HAP-1 (cell line): ENCODE measurements at regions not wholly inside any gene's neighbourhood (a gene's known extent, or its start where the extent isn't known, plus 50 kb on each side); places are given as distances from the start of the nearest gene placed in this dataset.

Experiments
- DNase-seq, 2 experiments: peaks; one replicate each; pipeline ENCODE4 v3.0.0-alpha.2; 2016 to 2020; ENCODE audit warnings: low spot score in 2 of 2
- H3K27me3 ChIP-seq: fragments of 250-450 bp; sonication (Bioruptor Pico); 2 replicates; pipeline ENCODE4 v1.5.1; 2020; ENCODE audit warnings: low read depth, mild to moderate bottlenecking, moderate library complexity
- H3K36me3 ChIP-seq: fragments of 250-450 bp; sonication (Bioruptor Pico); replicated peaks from 2 replicates; pipeline ENCODE4 v1.5.1; 2020; ENCODE audit warnings: mild to moderate bottlenecking
- H3K4me1 ChIP-seq: fragments of 250-450 bp; sonication (Bioruptor Pico); 2 replicates; pipeline ENCODE4 v1.5.1; 2020; ENCODE audit warnings: mild to moderate bottlenecking
- H3K4me3 ChIP-seq: fragments of 250-450 bp; sonication (Bioruptor Pico); 2 replicates; pipeline ENCODE4 v1.5.1; 2020; ENCODE audit warnings: mild to moderate bottlenecking, moderate library complexity
- H3K9me3 ChIP-seq: fragments of 250-450 bp; sonication (Bioruptor Pico); 2 replicates; pipeline ENCODE4 v1.5.1; 2020; ENCODE audit warnings: mild to moderate bottlenecking, moderate library complexity
- in situ Hi-C: fragments of 300-500 bp; cut with MboI; formaldehyde crosslinking; loops from 3 replicates; pipeline ENCODE4 v1.14.3; 2020; ENCODE audit warnings: low sequenced_read_pairs, inconsistent platforms, mixed read lengths

DNA sequence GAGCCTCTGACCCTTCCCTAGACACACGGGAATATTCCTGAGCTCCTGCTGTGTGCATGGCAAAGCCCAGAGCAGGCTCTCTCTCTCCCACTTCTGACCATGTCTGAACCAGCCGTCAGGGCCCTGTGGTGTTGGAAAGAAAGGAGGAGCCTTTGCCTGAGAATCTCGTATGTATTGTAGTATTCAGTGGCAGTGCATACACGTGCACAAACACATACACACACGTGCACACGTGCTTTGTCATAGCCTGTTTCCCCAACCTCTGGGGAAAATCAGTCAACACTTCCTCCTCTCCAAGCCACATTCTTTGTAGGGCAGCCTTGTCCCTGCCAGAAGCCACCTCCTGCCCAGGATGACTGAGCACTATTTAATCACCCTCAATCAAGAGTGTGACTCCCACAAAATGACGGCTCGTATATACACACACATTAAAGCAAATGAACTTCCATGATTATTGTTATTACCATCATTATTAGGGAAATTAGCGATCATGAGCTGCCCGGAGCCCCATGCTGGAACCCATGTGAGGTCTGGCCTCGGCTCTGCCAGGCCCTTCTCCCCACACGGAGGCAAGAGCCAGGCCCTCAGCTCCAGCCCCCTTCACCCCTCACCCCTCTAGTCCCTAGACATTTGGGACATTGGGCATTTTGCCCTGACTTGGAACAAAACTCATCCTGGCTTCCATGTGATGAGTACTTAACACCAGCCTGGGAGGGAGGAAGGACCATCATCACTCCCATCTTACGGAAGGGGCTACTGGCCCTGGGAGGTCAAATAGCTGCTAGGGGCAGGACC is 331.9 kb downstream of the NPHP4 start:
- no peaks in the 10 kb centered on the region for H3K9me3 ChIP-seq
- H3K36me3 ChIP-seq, result no peaks in the 10 kb centered on the region
- in situ Hi-C loops, result no loop called here
- H3K27me3 ChIP-seq, result no peaks in the 10 kb centered on the region
- H3K4me1 ChIP-seq, result no peaks in the 10 kb centered on the region
- no peak overlapping the region for H3K4me3 ChIP-seq
- DNase-seq, result no peak

DNA sequence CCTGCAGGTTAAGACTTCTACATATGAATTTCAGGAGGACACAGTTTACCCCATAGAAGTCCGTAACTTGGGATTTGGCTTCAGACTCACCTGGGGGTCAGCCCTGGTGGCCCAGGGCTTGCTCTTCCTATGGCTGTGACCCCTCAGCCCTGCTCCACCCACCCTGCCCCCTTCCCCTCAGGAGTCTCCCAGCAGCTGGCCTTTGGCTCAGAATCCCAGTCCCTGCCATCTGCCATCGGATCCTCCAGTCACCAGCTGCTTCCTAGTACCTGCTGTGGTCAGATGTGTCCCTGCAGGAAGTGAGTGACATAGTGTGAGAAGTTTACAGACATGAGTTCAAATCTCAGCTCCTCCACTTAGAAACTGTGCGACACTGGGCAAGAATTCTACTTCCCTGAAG is 332.6 kb downstream of the NPHP4 start:
- Histone ChIP-seq H3K4me1 (no peaks in the 10 kb centered on the region), H3K36me3 (no peaks in the 10 kb centered on the region), H3K9me3 (no peaks in the 10 kb centered on the region), H3K27me3 (no peaks in the 10 kb centered on the region), H3K4me3 (no peak overlapping the region)
- in situ Hi-C loops, result no loop called here
- DNase-seq, result no peak

DNA sequence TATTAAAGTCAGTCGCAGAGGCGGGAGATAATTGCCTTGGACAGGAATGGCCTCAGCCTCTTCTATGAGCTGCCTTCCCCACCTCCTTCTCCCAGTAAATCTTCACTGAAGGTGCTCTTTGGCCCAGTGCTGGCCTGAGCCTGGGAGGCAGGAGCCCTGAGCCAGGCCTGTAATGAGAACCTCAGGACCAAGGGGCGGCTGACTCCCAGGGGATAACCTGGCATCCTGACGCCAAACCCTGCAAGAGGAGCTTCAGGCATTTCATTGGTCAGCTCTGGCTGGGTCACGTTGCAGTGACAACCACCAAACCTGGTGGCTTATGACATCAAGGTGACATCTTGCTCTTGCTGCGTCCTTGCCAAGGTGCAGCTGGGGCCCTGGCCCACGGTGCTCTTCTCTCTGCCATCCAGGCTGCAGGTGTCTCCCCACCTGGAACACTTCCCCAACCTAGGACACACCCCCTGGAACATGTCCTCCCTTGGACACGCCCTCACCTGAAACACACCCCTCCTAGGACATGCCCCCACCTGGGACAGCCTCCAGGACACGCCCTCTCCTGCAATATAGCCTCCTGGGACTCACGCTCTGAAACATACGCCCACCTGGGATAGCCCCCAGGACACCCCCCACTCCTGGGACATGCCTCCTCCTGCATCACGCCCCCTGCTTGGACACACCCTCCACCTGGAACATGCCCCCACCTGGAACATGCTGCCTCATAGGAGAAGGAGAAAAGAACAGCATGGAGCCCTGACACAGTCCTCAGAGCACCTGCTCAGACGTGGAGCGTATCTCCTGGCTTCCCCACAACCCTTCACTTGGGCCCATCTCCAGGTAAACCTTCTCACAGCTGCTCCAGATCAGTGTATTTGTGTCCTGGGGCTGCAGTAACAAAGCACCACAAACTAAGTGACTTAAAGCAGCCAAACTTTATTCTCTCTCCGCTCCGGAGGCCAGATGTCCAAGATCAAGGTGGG is 333.6 kb downstream of the NPHP4 start:
- Histone ChIP-seq H3K4me3 (no peak overlapping the region), H3K27me3 (no peaks in the 10 kb centered on the region), H3K36me3 (no peaks in the 10 kb centered on the region), H3K9me3 (no peaks in the 10 kb centered on the region), H3K4me1 (no peaks in the 10 kb centered on the region)
- in situ Hi-C loops, result no loop called here
- no peak for DNase-seq

DNA sequence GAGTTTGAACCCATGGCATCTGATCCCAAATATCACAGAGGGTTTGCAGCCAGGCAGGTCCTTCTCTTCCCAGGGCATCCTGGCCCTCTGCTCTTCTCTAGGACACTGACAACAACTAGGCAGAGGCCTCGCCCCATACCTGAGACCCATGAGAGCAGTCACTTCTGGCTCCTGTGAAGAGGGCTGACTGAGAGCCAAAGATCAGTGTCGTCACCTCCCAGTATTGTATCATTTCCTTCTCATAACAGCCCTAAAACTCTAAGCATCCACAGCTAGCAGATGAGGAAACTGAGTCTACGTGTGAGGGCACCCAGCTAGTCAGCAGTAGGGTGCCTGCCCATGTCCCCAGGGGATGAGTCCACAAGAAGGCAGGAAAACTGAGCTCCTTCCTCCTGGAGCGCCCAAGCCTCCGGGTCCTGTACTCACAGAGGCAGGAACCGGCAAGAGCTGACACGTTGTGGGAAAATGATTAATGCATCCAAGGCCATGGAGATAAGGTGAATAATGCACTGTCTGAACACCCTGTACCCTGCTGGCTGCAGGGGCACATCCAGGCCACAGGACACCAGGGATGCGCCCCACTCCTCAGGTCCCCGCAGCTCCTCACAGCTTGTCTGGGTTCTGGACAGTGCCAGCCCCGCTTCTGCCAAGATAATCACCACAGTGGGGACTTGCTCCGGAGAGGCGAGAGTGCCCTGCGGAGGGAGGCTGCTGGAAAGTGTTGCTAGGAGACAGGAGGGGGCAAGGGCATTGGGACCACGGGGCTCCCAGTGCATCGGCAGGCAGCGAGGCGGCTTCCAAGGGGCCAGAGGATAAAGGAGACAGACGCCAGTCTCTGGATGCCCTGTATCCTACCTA is 340.0 kb downstream of the NPHP4 start:
- Histone ChIP-seq H3K36me3 (no peaks in the 10 kb centered on the region), H3K9me3 (no peaks in the 10 kb centered on the region), H3K4me3 (no peak overlapping the region), H3K27me3 (no peaks in the 10 kb centered on the region), H3K4me1 (no peaks in the 10 kb centered on the region)
- in situ Hi-C loops, result no loop called here
- DNase-seq, result no peak

DNA sequence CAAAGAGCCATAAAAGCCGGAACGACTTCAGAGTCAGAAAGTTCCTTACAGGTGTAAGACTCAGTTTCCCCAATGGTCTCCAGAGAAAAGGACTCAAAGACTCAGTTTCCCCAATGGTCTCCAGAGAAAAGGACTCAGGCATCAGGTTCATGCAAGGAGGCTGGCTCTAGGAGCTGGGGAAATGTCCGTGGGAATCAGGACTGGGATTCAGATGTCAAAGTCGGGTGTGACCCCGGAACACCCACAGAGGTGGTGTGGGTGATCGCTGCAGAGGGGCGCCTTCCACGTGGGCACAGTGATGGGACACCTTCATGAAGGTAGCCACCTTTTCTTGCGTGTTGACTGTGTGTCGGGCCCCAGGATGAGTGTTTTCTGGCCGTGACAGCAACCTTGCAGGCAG is 340.8 kb downstream of the NPHP4 start:
- Histone ChIP-seq H3K4me1 (no peaks in the 10 kb centered on the region), H3K27me3 (no peaks in the 10 kb centered on the region), H3K9me3 (no peaks in the 10 kb centered on the region), H3K4me3 (no peak overlapping the region), H3K36me3 (no peaks in the 10 kb centered on the region)
- in situ Hi-C loops, result no loop called here
- DNase-seq, result no peak

DNA sequence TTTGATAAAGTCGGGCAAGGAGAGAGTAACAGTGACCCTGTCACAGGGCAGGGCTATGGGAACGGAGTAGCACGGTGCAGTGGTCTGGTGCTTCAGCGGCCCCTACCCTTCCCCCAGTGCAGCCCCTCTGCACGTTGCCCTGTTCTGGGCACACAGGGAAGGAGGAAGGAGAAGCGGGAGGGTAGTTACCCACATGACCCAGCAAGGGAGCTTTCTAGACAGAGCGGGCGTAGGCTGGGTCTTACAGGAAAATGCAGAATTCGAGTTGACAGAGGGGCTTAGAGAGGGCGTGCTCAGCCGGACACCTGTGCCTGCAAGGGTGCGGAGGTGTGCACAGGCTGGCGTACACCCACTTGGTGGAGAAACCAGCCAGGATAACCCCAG is 341.2 kb downstream of the NPHP4 start:
- DNase-seq, result no peak
- H3K27me3 ChIP-seq, result no peaks in the 10 kb centered on the region
- in situ Hi-C loops, result no loop called here
- no peaks in the 10 kb centered on the region for H3K9me3 ChIP-seq
- no peaks in the 10 kb centered on the region for H3K36me3 ChIP-seq
- H3K4me1 ChIP-seq, result no peaks in the 10 kb centered on the region
- H3K4me3 ChIP-seq, result no peak overlapping the region

DNA sequence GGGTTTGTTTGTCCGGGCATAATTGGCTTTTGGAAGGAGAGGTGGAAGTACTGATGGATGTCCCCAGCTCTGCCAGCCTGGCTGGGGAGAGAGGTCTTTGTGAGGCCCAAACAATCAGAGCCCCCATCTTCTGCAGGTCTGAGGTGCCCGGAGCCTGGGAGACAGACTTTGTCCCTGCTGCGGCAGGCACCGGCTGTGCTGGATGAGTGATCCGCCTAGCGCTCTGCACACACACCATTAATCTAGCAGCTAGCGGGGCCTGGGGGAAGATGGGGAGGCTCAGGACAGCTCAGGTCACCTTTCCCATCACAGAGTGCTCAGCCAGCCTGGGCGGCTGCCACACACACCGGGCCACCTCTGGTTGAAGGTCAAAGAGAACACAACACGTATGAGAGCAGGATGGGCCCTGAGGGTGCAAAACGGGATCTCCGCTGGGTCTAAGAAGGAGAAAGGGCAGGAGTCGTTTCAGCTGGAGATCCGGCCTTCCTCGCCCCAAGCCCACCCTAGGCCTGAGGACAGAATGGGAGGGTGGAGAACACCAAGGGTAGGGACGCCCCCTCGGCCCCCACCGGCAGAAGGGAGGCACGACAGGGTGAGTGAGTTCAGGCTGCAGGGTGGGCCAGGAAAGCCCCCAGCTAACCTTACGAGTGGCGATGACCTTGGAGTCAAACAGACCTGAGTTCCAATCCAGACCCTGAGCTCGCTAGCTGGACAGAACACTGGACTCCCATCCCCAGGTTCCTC is 341.8 kb downstream of the NPHP4 start:
- no peak for DNase-seq
- Histone ChIP-seq H3K9me3 (no peaks in the 10 kb centered on the region), H3K27me3 (no peaks in the 10 kb centered on the region), H3K4me1 (no peaks in the 10 kb centered on the region), H3K4me3 (no peak overlapping the region), H3K36me3 (no peaks in the 10 kb centered on the region)
- in situ Hi-C loops, result no loop called here

DNA sequence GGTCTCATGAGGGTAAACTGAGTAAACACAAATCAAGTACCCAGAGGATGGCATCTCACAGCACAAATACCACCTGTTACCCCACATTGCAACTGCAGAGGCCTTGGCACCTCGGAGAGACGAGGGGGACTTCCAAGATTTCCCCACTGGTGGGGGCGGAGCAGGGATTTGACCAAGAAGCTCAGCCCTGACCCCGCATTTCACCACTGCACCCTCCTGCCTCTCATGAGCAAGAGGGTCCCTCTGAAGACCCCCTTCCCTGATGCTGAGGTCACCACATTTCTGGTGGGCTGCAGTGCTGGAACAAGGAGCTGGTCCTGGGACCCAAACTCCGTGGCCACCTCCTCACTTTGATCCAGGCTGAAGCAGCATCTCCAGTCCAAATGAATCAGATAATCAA is 342.4 kb downstream of the NPHP4 start:
- Histone ChIP-seq H3K36me3 (no peaks in the 10 kb centered on the region), H3K4me1 (no peaks in the 10 kb centered on the region), H3K27me3 (no peaks in the 10 kb centered on the region), H3K9me3 (no peaks in the 10 kb centered on the region), H3K4me3 (no peak overlapping the region)
- no peak for DNase-seq
- in situ Hi-C loops, result no loop called here

DNA sequence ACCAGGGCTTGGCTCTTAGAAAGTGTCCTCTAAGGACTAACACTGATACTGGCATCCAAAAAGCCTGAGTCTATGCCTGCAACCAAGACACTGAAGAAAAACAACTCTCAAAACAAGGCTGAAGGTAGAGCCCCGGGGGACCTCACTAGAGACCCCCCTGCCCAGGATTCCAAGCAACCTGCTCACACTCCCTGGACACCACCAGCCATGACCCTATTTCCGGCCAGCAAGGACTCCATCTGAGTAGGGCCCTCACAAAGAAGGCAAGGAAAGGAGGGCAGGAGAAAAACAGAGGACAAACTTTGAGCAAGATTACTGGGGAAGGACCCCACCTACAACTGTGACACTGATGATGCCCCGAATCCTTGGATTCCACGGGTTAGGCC is 343.1 kb downstream of the NPHP4 start:
- DNase-seq, result no peak
- Histone ChIP-seq H3K9me3 (no peaks in the 10 kb centered on the region), H3K36me3 (no peaks in the 10 kb centered on the region), H3K27me3 (no peaks in the 10 kb centered on the region), H3K4me3 (no peak overlapping the region), H3K4me1 (no peaks in the 10 kb centered on the region)
- in situ Hi-C loops, result no loop called here

DNA sequence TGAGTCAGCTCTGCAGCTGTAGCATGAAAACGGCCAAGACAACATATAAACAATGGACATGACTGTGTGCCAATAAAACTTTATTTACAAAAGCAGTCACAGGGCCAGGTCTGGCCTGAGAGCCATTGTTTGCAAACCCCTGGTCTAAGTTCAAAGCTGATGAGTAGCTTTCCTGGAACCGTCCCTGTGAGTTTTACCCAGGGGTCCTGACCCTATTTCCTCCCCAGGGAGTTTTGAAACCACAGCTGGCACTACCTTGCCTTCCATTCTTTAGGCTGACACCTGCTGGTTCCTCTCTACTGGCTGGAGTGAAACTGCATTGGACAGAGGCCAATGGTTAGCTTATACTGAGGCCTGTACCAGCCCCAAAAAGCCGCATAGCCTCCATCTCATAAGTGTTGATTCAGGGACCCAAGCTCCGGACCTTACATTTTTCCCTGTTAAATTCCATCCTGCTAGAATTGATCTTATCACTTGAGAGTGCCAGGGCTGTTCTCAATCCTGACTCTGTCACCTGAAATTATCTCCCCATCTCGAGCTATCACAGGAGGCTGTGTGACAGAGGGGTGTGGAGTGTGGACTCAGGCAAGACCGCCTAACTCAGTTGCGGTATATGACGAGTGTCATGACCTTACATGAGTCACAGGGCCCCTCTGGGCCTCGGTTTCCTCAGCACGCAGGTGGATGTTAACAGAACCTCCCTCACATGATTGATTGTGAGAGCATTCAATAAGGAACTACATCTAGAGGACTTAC is 343.6 kb downstream of the NPHP4 start:
- no peaks in the 10 kb centered on the region for H3K4me1 ChIP-seq
- in situ Hi-C loops, result no loop called here
- H3K27me3 ChIP-seq, result no peaks in the 10 kb centered on the region
- no peaks in the 10 kb centered on the region for H3K9me3 ChIP-seq
- no peak for DNase-seq
- H3K36me3 ChIP-seq, result no peaks in the 10 kb centered on the region
- no peak overlapping the region for H3K4me3 ChIP-seq

DNA sequence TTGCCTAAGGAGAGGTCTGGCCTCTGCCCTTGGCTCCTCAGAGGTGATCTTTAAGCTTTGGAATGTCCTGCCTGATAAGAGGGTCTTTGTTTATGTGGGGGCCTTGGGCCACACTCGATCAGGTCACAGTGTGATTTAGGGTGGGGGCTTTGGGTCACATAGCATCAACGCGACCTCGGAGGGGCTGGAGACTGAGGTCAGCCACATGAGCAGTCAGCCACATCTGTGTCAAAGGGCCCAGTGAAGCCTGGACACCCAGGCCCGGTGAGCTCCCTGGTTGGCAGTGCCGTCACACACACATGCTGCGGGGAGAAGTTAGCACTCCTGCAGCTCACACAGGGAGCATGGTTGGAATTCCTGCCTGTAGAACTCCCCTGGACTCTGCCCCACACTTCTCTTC is 345.0 kb downstream of the NPHP4 start:
- H3K4me1 ChIP-seq, result no peaks in the 10 kb centered on the region
- in situ Hi-C loops, result no loop called here
- DNase-seq, result no peak
- no peaks in the 10 kb centered on the region for H3K36me3 ChIP-seq
- no peaks in the 10 kb centered on the region for H3K9me3 ChIP-seq
- no peak overlapping the region for H3K4me3 ChIP-seq
- H3K27me3 ChIP-seq, result no peaks in the 10 kb centered on the region

DNA sequence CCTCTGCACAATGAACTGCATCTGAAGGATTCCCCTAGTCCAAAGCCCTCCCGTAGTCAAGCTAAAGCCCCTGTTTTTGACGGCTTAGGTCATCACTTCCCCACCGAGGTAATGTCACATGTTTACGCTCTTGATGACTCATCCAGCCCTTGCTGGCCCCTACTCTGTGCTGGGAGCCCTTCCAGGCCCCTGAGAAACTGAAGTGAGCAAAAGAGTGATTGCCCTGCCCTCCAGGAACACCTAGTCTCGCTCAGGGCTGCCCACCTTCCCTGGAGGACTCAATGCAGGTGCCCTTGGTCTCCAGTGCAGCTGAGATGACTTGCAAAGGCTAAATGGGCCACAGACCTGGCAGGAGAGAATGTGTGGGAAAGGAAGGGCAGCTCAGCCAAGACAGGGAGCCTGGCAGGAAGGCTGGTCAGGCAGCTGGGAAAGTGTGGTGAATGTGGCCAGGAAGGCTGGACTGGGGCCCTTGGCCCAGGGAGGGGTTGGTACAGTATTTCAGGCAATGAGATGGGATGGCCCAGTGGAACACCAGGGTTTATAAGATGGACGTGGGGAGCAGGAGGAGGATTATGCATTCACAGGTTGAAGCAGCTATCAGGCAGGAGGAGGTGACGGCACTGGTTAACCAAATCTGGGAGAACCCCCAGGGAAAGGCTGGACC is 345.6 kb downstream of the NPHP4 start:
- no peak for DNase-seq

More for the DNA sequence above, 345.6 kb downstream of the NPHP4 start:
- H3K27me3 ChIP-seq, result no peaks in the 10 kb centered on the region
- no peaks in the 10 kb centered on the region for H3K36me3 ChIP-seq
- in situ Hi-C loops, result no loop called here
- no peaks in the 10 kb centered on the region for H3K9me3 ChIP-seq
- no peak overlapping the region for H3K4me3 ChIP-seq
- no peaks in the 10 kb centered on the region for H3K4me1 ChIP-seq
